NCI-H1417 (cell line): ENCODE measurements at regions not wholly inside any gene's neighbourhood (a gene's known extent, or its start where the extent isn't known, plus 50 kb on each side); places are given as distances from the start of the nearest gene placed in this dataset.

Experiments
- DNase-seq, 3 experiments: peaks; one replicate each; lab custom pipeline; 2025; lab: John Stamatoyannopoulos, UW

- DNase-seq, result peak; percentile 7 to 77 (median 50)
These were observed 80.5 kb upstream of the AFF3 start for GRCh38 chr2:100222844-100223243.

GRCh38 chr2:100218552-100218951 lies 76.2 kb upstream of the AFF3 start:
- DNase-seq, result no peak

- no peak for DNase-seq
These were observed 74.9 kb upstream of the AFF3 start for GRCh38 chr2:100217323-100217722.

DNA sequence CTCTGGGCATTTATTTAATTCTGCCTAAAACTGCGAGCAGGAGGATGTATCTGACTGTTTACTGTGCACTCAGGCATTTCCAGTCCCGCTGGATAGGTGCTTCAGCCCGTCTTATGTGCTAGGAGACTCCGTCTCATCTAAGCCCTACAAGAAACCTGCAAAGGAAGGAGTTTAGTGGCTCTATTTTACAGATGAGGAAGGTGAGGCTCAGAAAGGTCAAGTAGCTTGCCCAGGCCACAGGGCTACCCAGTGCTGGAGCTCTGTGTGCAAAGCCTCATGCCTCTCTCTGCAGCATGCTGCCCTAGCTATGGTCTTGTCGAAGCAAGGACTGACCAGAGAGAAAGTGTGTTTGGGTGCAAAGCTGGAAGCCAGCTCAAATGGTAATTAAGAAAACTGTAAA lies 73.6 kb upstream of the AFF3 start:
- no peak for DNase-seq

DNA sequence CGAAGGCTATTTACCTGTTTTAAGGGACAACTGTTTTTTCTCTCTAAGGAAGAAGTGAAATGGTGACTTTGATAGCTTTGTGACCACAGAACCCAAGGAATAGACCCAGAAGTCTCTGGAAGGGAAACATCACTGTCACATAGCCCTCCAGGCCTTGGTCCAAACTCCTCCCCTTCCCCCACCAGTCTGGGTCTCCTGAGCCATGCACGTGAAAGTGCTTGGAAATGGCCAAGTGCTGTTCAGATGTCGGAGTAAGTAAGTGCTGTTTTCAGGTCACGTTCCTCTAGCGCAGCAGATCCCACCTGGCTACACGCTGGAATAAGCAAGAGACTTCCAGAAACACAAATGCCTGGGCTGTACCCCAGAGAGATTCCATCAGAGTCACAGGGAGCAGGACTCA lies 73.0 kb upstream of the AFF3 start:
- DNase-seq, result no peak

- peak in 1 of 3 experiments; percentile 4 for DNase-seq
These were observed 72.0 kb upstream of the AFF3 start for GRCh38 chr2:100214265-100214971.

- no peak for DNase-seq
These were observed 71.2 kb upstream of the AFF3 start for GRCh38 chr2:100213595-100213994.

DNA sequence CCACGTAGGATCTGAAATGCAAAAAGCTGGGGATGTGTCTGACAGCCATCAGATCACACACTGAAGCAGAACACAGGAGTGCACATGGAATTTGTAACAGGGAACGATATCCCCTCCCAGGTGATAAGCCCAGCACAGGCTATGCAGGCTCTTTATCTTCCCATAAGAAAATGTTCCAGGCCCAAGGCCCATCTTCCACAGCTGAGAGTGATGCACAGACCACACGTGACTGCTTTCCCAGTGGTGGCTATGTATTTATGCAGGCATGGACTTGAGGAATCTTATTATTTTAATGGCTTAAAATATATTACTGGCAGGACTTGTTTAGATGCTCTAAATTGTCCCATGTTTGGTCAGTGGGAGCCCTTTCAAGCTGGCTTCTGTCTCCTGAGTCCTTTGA lies 70.5 kb upstream of the AFF3 start:
- no peak for DNase-seq

DNA sequence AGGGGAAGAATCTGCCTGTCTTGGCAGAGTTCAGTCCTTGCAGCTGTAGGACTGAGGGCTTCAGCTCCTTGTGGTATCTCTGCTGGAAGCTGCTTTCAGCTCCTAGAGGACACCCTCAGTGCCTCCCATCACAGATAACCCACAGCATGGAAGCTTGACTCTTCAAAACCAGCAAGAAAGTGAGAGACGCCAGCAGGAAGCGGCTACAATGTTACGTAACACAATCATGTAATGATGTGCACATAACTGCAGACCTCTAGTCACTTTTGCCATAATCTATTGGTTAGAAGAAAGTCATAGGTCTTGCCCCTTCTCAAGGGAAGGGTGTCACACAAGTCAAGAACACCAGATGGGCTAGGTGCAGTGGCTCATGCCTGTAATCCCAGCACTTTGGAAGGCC lies 69.1 kb upstream of the AFF3 start:
- no peak for DNase-seq

GRCh38 chr2:100208141-100208770 lies 65.9 kb upstream of the AFF3 start:
- DNase-seq, result peak in 1 of 3 experiments; percentile 19

DNA sequence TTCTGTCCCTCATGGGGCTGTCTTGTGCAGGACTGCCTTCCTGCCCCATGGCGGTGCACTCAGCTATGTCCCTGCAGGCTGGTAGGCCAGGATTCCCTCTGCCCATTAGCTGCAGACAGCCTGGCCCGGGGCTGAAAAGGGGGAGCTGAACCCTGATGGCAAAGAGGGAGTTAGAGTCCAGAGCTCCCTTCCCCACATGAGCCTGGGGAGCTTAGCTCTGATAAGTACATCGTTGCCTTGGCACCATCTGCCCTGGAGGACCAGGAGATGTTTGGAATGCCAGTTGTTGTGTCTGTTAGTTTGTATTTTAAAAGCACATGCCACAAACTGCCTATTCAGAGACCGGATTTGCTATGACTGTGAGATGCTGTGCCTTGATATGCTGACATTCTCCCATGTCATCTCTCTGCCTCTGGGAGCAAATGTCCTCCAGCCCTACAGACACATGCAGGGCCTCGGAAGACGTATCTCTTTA lies 65.1 kb upstream of the AFF3 start:
- DNase-seq, result no peak

- no peak for DNase-seq
These were observed 64.4 kb upstream of the AFF3 start for GRCh38 chr2:100206731-100207255.

GRCh38 chr2:100205174-100205573 lies 62.8 kb upstream of the AFF3 start:
- DNase-seq, result peak in 1 of 3 experiments; percentile 65

GRCh38 chr2:100202567-100202966 lies 60.2 kb upstream of the AFF3 start:
- DNase-seq, result no peak

DNA sequence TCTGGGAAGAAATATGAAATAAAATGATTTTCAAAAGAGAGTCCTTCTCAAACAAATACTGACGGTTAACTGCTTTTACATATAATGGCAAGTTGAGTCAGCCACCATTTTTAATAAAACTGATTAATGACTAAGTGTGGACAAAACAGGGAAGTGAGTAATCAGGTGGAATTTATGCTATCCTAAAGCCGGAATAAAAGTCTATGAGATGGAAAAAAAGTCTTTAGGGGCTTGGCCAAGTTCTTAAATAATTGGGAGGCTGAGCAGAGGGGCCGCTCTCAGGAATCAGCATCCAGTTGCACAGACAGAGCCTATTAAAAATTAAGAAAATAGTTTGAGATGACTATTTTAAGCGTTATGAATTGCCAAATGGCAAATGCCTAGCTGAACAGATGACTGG lies 58.6 kb upstream of the AFF3 start:
- no peak for DNase-seq

DNA sequence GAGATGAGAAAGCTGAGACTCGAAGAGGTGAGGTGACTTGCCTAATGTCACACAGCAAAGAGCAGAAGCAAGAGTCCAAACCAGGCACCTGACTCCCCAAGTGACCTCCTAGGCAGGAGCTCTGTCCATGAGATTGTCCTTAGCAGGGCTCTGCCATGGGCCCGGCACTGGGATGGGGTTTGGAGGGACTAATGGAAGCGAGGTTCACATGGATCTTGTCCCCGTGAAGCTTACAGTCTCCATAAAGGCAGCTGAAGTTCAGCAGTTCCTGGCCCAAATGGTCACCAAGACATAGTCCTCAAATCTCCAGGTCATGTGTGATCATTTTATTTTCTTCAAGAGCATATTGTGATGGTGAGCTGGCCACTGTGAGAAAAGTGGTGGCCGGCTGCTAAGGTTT lies 57.0 kb upstream of the AFF3 start:
- no peak for DNase-seq

DNA sequence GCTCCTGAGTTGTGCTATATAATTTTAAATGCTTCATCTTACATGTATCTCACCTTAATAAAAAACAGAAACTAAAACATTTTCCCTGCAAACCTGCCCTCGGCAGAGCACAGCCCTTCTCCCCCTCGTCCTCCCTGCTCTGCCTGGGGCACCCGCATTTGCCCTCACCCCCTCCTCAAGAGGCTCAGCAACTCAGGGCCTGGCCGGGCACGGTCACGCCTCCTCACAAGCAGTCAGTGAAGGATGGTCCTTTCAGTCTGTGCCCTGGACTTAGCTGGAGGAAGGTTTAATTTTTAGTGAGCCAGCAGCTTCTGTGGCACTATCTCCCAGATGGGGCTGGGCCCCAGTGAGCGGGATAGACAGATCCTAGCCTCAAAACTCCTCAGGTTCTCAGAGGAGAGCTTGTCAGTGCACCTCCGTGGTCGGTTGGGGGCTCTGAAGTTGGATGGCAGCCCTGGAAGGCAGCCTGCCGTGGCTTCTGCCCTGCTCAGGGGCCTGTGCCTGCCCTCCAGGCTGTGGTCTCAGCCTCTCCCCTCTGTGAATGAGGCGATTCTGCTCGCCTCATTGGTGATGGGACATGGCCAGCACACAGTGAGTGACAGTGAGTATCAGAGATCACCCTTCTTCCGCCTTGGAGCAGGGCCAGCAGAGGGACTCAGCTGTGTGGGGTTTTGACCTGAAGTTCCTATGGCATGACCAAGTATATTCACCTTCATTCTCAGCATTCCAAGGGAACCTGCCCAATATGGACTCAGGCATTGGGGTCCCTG lies 56.3 kb upstream of the AFF3 start:
- DNase-seq, result no peak

DNA sequence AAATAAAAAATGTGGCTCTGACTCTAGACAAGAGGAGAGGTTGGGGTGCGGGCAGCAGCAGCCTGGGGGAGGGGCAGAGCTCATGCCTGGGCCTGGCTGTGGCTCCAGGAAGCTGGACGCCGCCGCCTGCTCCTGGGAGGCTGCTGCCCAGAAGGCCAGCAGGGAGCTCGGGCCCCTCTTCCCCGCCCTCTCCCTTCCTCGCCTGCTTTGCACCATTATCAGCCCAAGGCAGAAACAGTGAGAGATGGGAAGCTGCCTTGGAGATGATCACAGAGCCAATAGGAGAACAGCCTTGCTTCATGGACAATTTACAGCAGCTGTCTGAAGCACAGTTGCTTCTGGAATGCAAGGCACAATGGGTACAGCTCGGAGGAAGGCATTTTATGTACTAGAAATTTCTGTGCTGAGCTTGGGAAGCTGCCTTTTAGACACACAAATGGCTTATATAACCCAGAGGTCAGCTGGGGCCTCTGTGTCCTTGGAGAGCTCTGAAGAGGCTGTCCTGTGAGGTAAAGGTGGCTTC lies 55.3 kb upstream of the AFF3 start:
- DNase-seq, result peak; percentile 57 to 84 (median 63)

DNA sequence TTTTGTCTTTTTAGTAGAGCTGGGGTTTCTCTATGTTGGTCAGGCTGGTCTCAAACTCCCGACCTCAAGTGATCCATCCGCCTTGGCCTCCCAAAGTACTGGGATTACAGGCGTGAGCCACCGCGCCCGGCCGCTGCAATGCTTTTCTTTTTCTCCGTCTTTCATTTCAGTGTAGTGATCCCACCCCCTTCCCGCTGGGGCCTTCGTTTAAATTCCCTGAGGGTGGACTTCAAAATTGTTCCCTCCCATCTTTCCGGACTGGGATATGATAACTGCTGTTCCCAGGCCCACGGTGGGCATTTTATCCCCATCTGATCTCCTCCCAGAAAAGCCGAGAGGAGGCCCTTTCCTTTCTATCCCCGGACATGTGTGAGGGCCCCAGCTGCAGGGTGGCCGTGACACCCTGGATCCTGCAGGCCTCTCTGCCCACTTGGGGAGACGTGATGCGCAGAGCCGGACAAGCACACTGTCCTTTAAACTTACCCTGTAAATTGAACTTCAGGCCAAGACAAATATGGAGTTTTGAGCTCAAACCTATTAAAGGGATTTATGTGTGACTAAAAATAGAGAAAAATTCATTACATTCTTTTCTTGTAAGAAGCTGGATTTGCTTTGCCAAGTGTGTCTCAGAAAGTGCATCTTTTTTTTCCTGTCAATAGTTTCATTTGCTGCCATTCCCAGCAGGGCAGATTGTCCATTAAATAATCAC lies 54.5 kb upstream of the AFF3 start:
- no peak for DNase-seq

DNA sequence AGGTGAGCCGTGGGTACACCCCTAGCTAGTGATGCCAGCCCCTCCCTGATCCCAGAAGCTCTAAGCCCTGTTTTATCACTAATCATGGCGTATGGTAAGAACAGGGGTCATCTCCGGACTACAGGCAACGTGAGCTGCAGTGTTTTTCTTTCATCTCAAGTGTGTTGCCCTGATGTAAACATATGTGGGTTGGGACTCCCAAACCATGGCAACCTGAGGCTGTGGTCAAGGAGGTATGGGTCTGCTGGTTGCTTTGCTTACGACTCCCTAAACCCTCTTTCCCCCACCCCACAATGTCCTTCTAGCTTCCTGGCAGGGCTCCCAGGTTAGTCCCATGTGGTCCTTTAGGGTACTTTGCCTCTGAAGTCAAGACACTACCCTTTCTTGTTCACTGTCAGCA lies 53.6 kb upstream of the AFF3 start:
- DNase-seq, result no peak

DNA sequence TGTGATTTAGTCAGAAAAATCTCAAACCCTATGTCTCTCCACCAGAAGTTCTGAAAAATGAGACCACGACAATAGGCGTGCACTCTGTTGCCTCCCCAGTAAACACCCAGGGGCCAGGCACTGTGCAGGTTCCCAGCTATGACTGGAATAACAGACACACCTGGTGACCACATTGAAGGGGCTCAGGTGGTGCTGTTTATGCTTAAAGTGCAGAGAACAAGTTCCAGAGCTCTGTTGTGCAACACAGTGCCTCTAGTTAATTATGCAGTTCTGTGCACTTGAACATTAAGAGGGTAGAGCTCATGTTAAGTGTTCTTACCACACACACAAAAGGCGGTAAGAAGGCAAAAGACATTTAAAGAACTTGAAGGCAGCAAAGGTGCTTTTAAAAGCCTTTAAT lies 52.6 kb upstream of the AFF3 start:
- peak in 2 of 3 experiments; percentile 13 to 16 for DNase-seq

DNA sequence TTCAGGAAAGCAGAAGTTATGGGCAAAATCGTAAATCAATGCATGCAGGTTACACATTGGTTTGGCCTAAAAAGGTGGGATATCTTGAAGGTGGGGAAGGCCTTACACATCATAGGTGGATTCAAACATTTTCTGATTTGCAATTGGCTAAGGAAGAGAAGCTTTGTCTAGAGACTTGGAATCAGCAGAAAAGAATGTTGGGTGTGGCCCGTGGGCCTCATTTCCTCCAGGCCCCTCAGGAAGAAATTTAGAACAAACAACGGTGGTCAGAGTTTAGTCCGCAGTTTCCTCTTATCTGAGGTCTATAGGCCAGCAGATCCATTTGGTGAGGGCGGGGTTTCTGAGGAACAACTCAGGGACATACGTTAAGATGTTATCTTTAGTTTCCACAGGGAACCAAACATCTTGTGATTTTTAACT lies 50.9 kb upstream of the AFF3 start:
- no peak for DNase-seq
